Tibial artery (tissue), 4 donors: ENCODE measurements at regions not wholly inside any gene's neighbourhood (a gene's known extent, or its start where the extent isn't known, plus 50 kb on each side); places are given as distances from the start of the nearest gene placed in this dataset.

Source experiments
- DNase-seq, 2 donors: peaks; one replicate each; pipeline ENCODE4 v3.0.0-alpha.2; 2019
- H3K27ac ChIP-seq, 2 donors: fragments of 200-600 bp; sonication (generic) in 1 of 2; 1 replicate in 1 of 2; 2 replicates in 1 of 2; pipeline ENCODE4 v1.5.1; 2018 to 2019; ENCODE audit warnings: mild to moderate bottlenecking in 1 of 2
- H3K27me3 ChIP-seq, 2 donors: fragments of 200-600 bp; sonication (generic) in 1 of 2; one replicate each; pipeline versions ENCODE4 v1.5.1 to v1.6.0; 2016 to 2019
- H3K36me3 ChIP-seq, 3 donors: fragments of 200-600 bp; sonication (generic) in 2 of 3; one replicate each; pipeline ENCODE4 v1.5.1; 2016 to 2019; ENCODE audit warnings: mild to moderate bottlenecking in 2 of 3
- H3K4me1 ChIP-seq, 4 donors: fragments of 200-600 bp; sonication (generic) in 2 of 4; 1 replicate in 3 of 4; 2 replicates in 1 of 4; pipeline ENCODE4 v1.5.1; 2016 to 2019
- H3K4me3 ChIP-seq, 2 donors: fragments of 200-600 bp; sonication (generic) in 1 of 2; 1 replicate in 1 of 2; 2 replicates in 1 of 2; pipeline ENCODE4 v1.5.1; 2018 to 2019; ENCODE audit warnings: mild to moderate bottlenecking in 2 of 2
- H3K9me3 ChIP-seq, 3 donors: fragments of 200-600 bp; sonication (generic) in 1 of 3; one replicate each; pipeline ENCODE4 v1.5.1; 2016 to 2019
- intact Hi-C: fragments of 100-400 bp; cut with DNase I; formaldehyde crosslinking; loops from one replicate; pipeline ENCODE4 v1.15.0; 2023; ENCODE audit warnings: low total_unique reads
- TF ChIP-seq, protein P1 (sequence below), 2 experiments: fragments of 200-600 bp in 1 of 2; fragments of 450-650 bp in 1 of 2; IDR thresholded peaks; one replicate each; pipeline ENCODE4 v1.5.1; 2017 to 2019; ENCODE audit warnings: antibody characterized with exemption in 2 of 2, mild to moderate bottlenecking in 1 of 2, moderate library complexity in 1 of 2

- H3K9me3 ChIP-seq: no peaks in the 10 kb centered on the region
- H3K4me3 ChIP-seq: no peak overlapping the region
- intact Hi-C loops: no loop called here
- TF ChIP-seq, protein P1, sequence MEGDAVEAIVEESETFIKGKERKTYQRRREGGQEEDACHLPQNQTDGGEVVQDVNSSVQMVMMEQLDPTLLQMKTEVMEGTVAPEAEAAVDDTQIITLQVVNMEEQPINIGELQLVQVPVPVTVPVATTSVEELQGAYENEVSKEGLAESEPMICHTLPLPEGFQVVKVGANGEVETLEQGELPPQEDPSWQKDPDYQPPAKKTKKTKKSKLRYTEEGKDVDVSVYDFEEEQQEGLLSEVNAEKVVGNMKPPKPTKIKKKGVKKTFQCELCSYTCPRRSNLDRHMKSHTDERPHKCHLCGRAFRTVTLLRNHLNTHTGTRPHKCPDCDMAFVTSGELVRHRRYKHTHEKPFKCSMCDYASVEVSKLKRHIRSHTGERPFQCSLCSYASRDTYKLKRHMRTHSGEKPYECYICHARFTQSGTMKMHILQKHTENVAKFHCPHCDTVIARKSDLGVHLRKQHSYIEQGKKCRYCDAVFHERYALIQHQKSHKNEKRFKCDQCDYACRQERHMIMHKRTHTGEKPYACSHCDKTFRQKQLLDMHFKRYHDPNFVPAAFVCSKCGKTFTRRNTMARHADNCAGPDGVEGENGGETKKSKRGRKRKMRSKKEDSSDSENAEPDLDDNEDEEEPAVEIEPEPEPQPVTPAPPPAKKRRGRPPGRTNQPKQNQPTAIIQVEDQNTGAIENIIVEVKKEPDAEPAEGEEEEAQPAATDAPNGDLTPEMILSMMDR (IDR thresholded peaks at IDR 0.05): no peak
- no peaks in the 10 kb centered on the region for H3K4me1 ChIP-seq
- no peaks in the 10 kb centered on the region for H3K36me3 ChIP-seq
- no peak overlapping the region for H3K27ac ChIP-seq
- no peaks in the 10 kb centered on the region for H3K27me3 ChIP-seq
- no peak for DNase-seq
Observed at GRCh38 chr12:84658877-84659276, 253.7 kb downstream of the SLC6A15 start.

- TF ChIP-seq, protein P1 (IDR thresholded peaks at IDR 0.05): no peak
- DNase-seq: no peak
- H3K4me1 ChIP-seq: no peaks in the 10 kb centered on the region
- no peaks in the 10 kb centered on the region for H3K36me3 ChIP-seq
- intact Hi-C loops: no loop called here
- no peaks in the 10 kb centered on the region for H3K27me3 ChIP-seq
- H3K27ac ChIP-seq: no peak overlapping the region
- H3K9me3 ChIP-seq: no peaks in the 10 kb centered on the region
- no peak overlapping the region for H3K4me3 ChIP-seq
Observed at GRCh38 chr12:84656705-84657104, 255.9 kb downstream of the SLC6A15 start.

- Histone ChIP-seq H3K9me3 (no peaks in the 10 kb centered on the region), H3K36me3 (no peaks in the 10 kb centered on the region), H3K27me3 (no peaks in the 10 kb centered on the region), H3K27ac (no peak overlapping the region), H3K4me1 (no peaks in the 10 kb centered on the region), H3K4me3 (no peak overlapping the region)
- TF ChIP-seq, protein P1 (IDR thresholded peaks at IDR 0.05): no peak
- DNase-seq: no peak
- intact Hi-C loops: no loop called here
Observed at GRCh38 chr12:84653482-84653881, 259.1 kb downstream of the SLC6A15 start.

GRCh38 chr12:84648425-84648824, 264.2 kb downstream of the SLC6A15 start:
- Histone ChIP-seq H3K36me3 (no peaks in the 10 kb centered on the region), H3K9me3 (no peaks in the 10 kb centered on the region), H3K27me3 (no peaks in the 10 kb centered on the region), H3K4me3 (no peak overlapping the region), H3K4me1 (no peaks in the 10 kb centered on the region), H3K27ac (no peak overlapping the region)
- no peak for DNase-seq
- intact Hi-C loops: no loop called here
- TF ChIP-seq, protein P1 (IDR thresholded peaks at IDR 0.05): no peak

GRCh38 chr12:84644908-84645307, 267.7 kb downstream of the SLC6A15 start:
- no peaks in the 10 kb centered on the region for H3K9me3 ChIP-seq
- no peaks in the 10 kb centered on the region for H3K27me3 ChIP-seq
- H3K4me1 ChIP-seq: no peaks in the 10 kb centered on the region
- intact Hi-C loops: no loop called here
- TF ChIP-seq, protein P1 (IDR thresholded peaks at IDR 0.05): no peak
- no peak overlapping the region for H3K4me3 ChIP-seq
- H3K27ac ChIP-seq: no peak overlapping the region
- no peaks in the 10 kb centered on the region for H3K36me3 ChIP-seq
- no peak for DNase-seq

- TF ChIP-seq, protein P1 (IDR thresholded peaks at IDR 0.05): no peak
- DNase-seq: no peak
- no peaks in the 10 kb centered on the region for H3K27me3 ChIP-seq
- no peak overlapping the region for H3K27ac ChIP-seq
- no peaks in the 10 kb centered on the region for H3K4me1 ChIP-seq
- no peaks in the 10 kb centered on the region for H3K9me3 ChIP-seq
- intact Hi-C loops: no loop called here
- no peak overlapping the region for H3K4me3 ChIP-seq
- no peaks in the 10 kb centered on the region for H3K36me3 ChIP-seq
Observed at GRCh38 chr12:84643993-84644392, 268.6 kb downstream of the SLC6A15 start.
